ENCODE measurements at regions not wholly inside any gene's neighbourhood (a gene's known extent, or its start where the extent isn't known, plus 50 kb on each side); places are given as distances from the start of the nearest gene placed in this dataset.

GRCh38 chr10:78599122-78599853 is 469.5 kb upstream of the ZMIZ1 start:
- TF ChIP-seq CTCF (IDR thresholded peaks at IDR 0.05): peak in 2 of 4 donors; percentile 21 to 38
- no peak for TF ChIP-seq POLR2A (IDR thresholded peaks at IDR 0.05)

Measured in right lobe of liver (tissue), 4 donors.